ENCODE measurements at regions not wholly inside any gene's neighbourhood (a gene's known extent, or its start where the extent isn't known, plus 50 kb on each side); places are given as distances from the start of the nearest gene placed in this dataset.
"Not testable (repeated sequence)": the region's sequence is repeated elsewhere in the genome, so short reads cannot be mapped to it uniquely, and the experiment has no call there.

- Histone ChIP-seq H3K27ac (ENCODE audit: extremely low read depth, low read depth, low read length) (no peak overlapping the region), H3K4me3 (ENCODE audit: low read depth, low read length) (no peak overlapping the region), H3K4me1 (ENCODE audit: control insufficient read depth, insufficient read depth, low read length) (no peaks in the 10 kb centered on the region), H3K36me3 (ENCODE audit: control insufficient read depth in 2 of 2, insufficient read depth in 1 of 2, low read length in 2 of 2) (no peaks in the 10 kb centered on the region), H3K9me3 (ENCODE audit: control insufficient read depth, insufficient read depth, low read depth, low read length) (no peaks in the 10 kb centered on the region)
- no peak for TF ChIP-seq ZNF76 (tag by site-specific recombination; IDR thresholded peaks at IDR 0.05; ENCODE audit: borderline replicate concordance, low read depth)
- no peak for TF ChIP-seq ZNF704 (tag by site-specific recombination; IDR thresholded peaks at IDR 0.05)
- TF ChIP-seq ZNF341 (tag by site-specific recombination; IDR thresholded peaks at IDR 0.05; ENCODE audit: low read depth) = no peak
- TF ChIP-seq ZNF112 (tag by site-specific recombination; IDR thresholded peaks at IDR 0.05) = no peak
- TF ChIP-seq ZNF544 (tag by site-specific recombination; IDR thresholded peaks at IDR 0.05) = no peak
- no peak for TF ChIP-seq ZNF518A (tag by site-specific recombination; conservative IDR thresholded peaks at IDR 0.05; ENCODE audit: low read depth)
- no peak for TF ChIP-seq KLF16 (tag by site-specific recombination; IDR thresholded peaks at IDR 0.05)
- no peak for TF ChIP-seq ZNF488 (tag by site-specific recombination; IDR thresholded peaks at IDR 0.05)
- TF ChIP-seq ZNF561 (tag by site-specific recombination; IDR thresholded peaks at IDR 0.05; ENCODE audit: borderline replicate concordance) = no peak
- TF ChIP-seq ZNF530 (tag by site-specific recombination; IDR thresholded peaks at IDR 0.05; ENCODE audit: low read depth) = no peak
- TF ChIP-seq ZNF302 (tag by site-specific recombination; IDR thresholded peaks at IDR 0.05; ENCODE audit: low read depth) = no peak
- TF ChIP-seq ZNF529 (tag by site-specific recombination; IDR thresholded peaks at IDR 0.05; ENCODE audit: insufficient replicate concordance) = no peak
- TF ChIP-seq ZNF146 (tag by site-specific recombination; IDR thresholded peaks at IDR 0.05) = no peak
- TF ChIP-seq ZBTB26 (tag by site-specific recombination; optimal IDR thresholded peaks at IDR 0.05) = no peak
- TF ChIP-seq ZBTB21 (tag by site-specific recombination; IDR thresholded peaks at IDR 0.05) = no peak
- ChIA-PET CTCF (no interaction called here), POLR2A (interaction anchor here (1.6 kb wide), 1 partner anchor 10 kb away, joined by 4 read pairs; no protein-coding TSS in a partner anchor)
Observed at GRCh38 chr15:75114796-75115195, 86.9 kb upstream of the C15orf39 start.

- H3K9me3 ChIP-seq (ENCODE audit: control insufficient read depth, insufficient read depth, low read depth, low read length); H3K27ac ChIP-seq (ENCODE audit: extremely low read depth, low read depth, low read length); H3K36me3 ChIP-seq (ENCODE audit: control insufficient read depth in 2 of 2, insufficient read depth in 1 of 2, low read length in 2 of 2); H3K4me1 ChIP-seq (ENCODE audit: control insufficient read depth, insufficient read depth, low read length); CTCF ChIA-PET; H3K4me3 ChIP-seq (ENCODE audit: low read depth, low read length): not testable (repeated sequence)
- POLR2A ChIA-PET = interaction anchor here (1.6 kb wide), 1 partner anchor 10 kb away, joined by 4 read pairs; no protein-coding TSS in a partner anchor
Observed at GRCh38 chr15:75115411-75115913, 86.2 kb upstream of the C15orf39 start.

- POLR2A ChIA-PET = interaction anchor here (1.6 kb wide), 1 partner anchor 11 kb away, joined by 4 read pairs; no protein-coding TSS in a partner anchor
- H3K4me1 ChIP-seq (ENCODE audit: control insufficient read depth, insufficient read depth, low read length); CTCF ChIA-PET; H3K9me3 ChIP-seq (ENCODE audit: control insufficient read depth, insufficient read depth, low read depth, low read length); H3K27ac ChIP-seq (ENCODE audit: extremely low read depth, low read depth, low read length); H3K36me3 ChIP-seq (ENCODE audit: control insufficient read depth in 2 of 2, insufficient read depth in 1 of 2, low read length in 2 of 2); H3K4me3 ChIP-seq (ENCODE audit: low read depth, low read length): not testable (repeated sequence)
Observed at GRCh38 chr15:75116143-75116542, 85.5 kb upstream of the C15orf39 start.
